ENCODE measurements at regions not wholly inside any gene's neighbourhood (a gene's known extent, or its start where the extent isn't known, plus 50 kb on each side); places are given as distances from the start of the nearest gene placed in this dataset.
"Not testable (repeated sequence)": the region's sequence is repeated elsewhere in the genome, so short reads cannot be mapped to it uniquely, and the experiment has no call there.

GRCh38 chr15:20386198-20386597 is 155.4 kb downstream of the GOLGA6L6 start:
- H3K36me3 ChIP-seq (ENCODE audit: low read depth): no peaks in the 10 kb centered on the region
- H3K9me3 ChIP-seq (ENCODE audit: insufficient read depth, low read depth): no peaks in the 10 kb centered on the region
- H3F3A ChIP-seq (ENCODE audit: insufficient read depth, low read depth): no peaks in the 10 kb centered on the region
- H2AFZ ChIP-seq: no peak overlapping the region
- no peaks in the 10 kb centered on the region for H4K20me1 ChIP-seq (ENCODE audit: insufficient read depth)
- POLR2A ChIA-PET (ENCODE audit: unreplicated experiment): no interaction called here
- no peak overlapping the region for H3K4me3 ChIP-seq
- no peak for DNase-seq
- no peaks in the 10 kb centered on the region for H3K9me2 ChIP-seq (ENCODE audit: insufficient read depth)
- no TSS peak for BruUV-seq (replicated peaks)
- no peaks in the 10 kb centered on the region for H3K79me2 ChIP-seq (ENCODE audit: low read depth)
- CTCF ChIA-PET: no interaction called here
- H3K27me3 ChIP-seq (ENCODE audit: insufficient read depth, low read depth): no peaks in the 10 kb centered on the region
- H3K4me2 ChIP-seq: no peak overlapping the region
- H3K4me1 ChIP-seq (replicated peaks; ENCODE audit: insufficient read depth): no peaks in the 10 kb centered on the region
- intact Hi-C loops (cut with micrococcal nuclease; ENCODE audit: unreplicated experiment): loop anchor here (1.0 to 10.0 kb wide), 2 partner anchors 13 to 551 kb away; no protein-coding TSS in a partner anchor
- H3K27ac ChIP-seq: no peak overlapping the region
- TF ChIP-seq EZH2 (IDR thresholded peaks at IDR 0.05; ENCODE audit: low read depth): no peak
- TF ChIP-seq, protein P1, sequence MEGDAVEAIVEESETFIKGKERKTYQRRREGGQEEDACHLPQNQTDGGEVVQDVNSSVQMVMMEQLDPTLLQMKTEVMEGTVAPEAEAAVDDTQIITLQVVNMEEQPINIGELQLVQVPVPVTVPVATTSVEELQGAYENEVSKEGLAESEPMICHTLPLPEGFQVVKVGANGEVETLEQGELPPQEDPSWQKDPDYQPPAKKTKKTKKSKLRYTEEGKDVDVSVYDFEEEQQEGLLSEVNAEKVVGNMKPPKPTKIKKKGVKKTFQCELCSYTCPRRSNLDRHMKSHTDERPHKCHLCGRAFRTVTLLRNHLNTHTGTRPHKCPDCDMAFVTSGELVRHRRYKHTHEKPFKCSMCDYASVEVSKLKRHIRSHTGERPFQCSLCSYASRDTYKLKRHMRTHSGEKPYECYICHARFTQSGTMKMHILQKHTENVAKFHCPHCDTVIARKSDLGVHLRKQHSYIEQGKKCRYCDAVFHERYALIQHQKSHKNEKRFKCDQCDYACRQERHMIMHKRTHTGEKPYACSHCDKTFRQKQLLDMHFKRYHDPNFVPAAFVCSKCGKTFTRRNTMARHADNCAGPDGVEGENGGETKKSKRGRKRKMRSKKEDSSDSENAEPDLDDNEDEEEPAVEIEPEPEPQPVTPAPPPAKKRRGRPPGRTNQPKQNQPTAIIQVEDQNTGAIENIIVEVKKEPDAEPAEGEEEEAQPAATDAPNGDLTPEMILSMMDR (conservative IDR thresholded peaks at IDR 0.05): no peak

DNA sequence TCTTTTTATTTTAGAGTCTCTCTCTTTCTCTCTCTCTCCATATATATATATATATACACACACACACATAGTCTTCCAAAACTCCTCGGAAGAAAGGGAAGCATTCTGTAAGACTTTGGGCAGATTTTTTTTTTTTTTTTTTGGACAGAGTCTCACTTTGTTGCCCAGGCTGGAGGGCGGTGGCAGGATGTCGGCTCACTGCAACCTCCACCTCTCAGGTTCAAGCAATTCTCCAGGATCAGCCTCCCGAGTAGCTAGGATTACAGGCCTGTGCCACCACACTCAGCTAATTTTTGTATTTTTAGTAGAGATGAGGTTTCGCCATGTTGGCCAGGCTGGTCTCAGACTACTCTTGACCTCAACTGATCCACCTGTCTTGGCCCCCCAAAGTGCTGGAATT is 161.4 kb downstream of the GOLGA6L6 start:
- H3K9me3 ChIP-seq (ENCODE audit: insufficient read depth, low read depth); H3K4me2 ChIP-seq; POLR2A ChIA-PET (ENCODE audit: unreplicated experiment); H3K4me1 ChIP-seq (replicated peaks; ENCODE audit: insufficient read depth); H3K79me2 ChIP-seq (ENCODE audit: low read depth); H3K36me3 ChIP-seq (ENCODE audit: low read depth); H4K20me1 ChIP-seq (ENCODE audit: insufficient read depth); CTCF ChIA-PET; H3K9me2 ChIP-seq (ENCODE audit: insufficient read depth); H3F3A ChIP-seq (ENCODE audit: insufficient read depth, low read depth); H3K4me3 ChIP-seq; H3K27me3 ChIP-seq (ENCODE audit: insufficient read depth, low read depth); BruUV-seq (replicated peaks); H2AFZ ChIP-seq; H3K27ac ChIP-seq; DNase-seq: not testable (repeated sequence)
- intact Hi-C loops (cut with micrococcal nuclease; ENCODE audit: unreplicated experiment): loop anchor here (10.0 kb wide), 1 partner anchor 545 kb away; no protein-coding TSS in a partner anchor

DNA sequence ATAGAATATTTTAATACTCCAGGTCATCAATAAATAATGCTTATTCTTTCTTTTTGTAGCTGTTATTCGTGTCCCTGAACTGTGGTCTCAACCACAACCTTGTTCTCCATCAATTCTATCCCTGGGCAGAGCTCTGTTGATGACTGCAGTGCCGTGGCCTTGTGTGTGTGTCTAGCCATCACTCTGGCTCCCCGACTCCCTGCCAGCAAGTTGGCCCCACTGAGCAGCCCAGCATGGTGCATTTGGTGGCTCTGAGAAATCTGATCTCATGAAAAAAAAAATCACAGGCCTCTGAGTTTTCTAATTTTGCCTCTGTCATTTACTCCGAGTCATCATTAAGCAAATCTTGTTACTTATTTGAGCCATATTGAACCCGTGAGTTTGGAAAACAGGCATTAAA is 164.7 kb downstream of the GOLGA6L6 start:
- H3K27me3 ChIP-seq (ENCODE audit: insufficient read depth, low read depth): no peaks in the 10 kb centered on the region
- H3K9me2 ChIP-seq (ENCODE audit: insufficient read depth): no peaks in the 10 kb centered on the region
- TF ChIP-seq, protein P1 (conservative IDR thresholded peaks at IDR 0.05): no peak
- TF ChIP-seq EZH2 (IDR thresholded peaks at IDR 0.05; ENCODE audit: low read depth): no peak
- DNase-seq: no peak
- no peaks in the 10 kb centered on the region for H3K79me2 ChIP-seq (ENCODE audit: low read depth)
- no peak overlapping the region for H3K27ac ChIP-seq
- H3K4me3 ChIP-seq: no peak overlapping the region
- H3K36me3 ChIP-seq (ENCODE audit: low read depth): no peaks in the 10 kb centered on the region
- H3K4me1 ChIP-seq (replicated peaks; ENCODE audit: insufficient read depth): no peaks in the 10 kb centered on the region
- no peaks in the 10 kb centered on the region for H4K20me1 ChIP-seq (ENCODE audit: insufficient read depth)
- BruUV-seq (replicated peaks): no TSS peak
- intact Hi-C loops (cut with micrococcal nuclease; ENCODE audit: unreplicated experiment): no loop called here
- ChIA-PET CTCF (no interaction called here), POLR2A (ENCODE audit: unreplicated experiment) (no interaction called here)
- H2AFZ ChIP-seq: no peak overlapping the region
- H3K4me2 ChIP-seq: no peak overlapping the region
- no peaks in the 10 kb centered on the region for H3F3A ChIP-seq (ENCODE audit: insufficient read depth, low read depth)
- no peaks in the 10 kb centered on the region for H3K9me3 ChIP-seq (ENCODE audit: insufficient read depth, low read depth)

GRCh38 chr15:20372416-20372815 is 169.2 kb downstream of the GOLGA6L6 start:
- H3F3A ChIP-seq (ENCODE audit: insufficient read depth, low read depth); H3K36me3 ChIP-seq (ENCODE audit: low read depth); H3K9me2 ChIP-seq (ENCODE audit: insufficient read depth); H3K79me2 ChIP-seq (ENCODE audit: low read depth); H3K9me3 ChIP-seq (ENCODE audit: insufficient read depth, low read depth); H2AFZ ChIP-seq; CTCF ChIA-PET; H3K4me2 ChIP-seq; BruUV-seq (replicated peaks); DNase-seq; H3K27me3 ChIP-seq (ENCODE audit: insufficient read depth, low read depth); H4K20me1 ChIP-seq (ENCODE audit: insufficient read depth); intact Hi-C loops (cut with micrococcal nuclease; ENCODE audit: unreplicated experiment); H3K27ac ChIP-seq; POLR2A ChIA-PET (ENCODE audit: unreplicated experiment); H3K4me3 ChIP-seq; H3K4me1 ChIP-seq (replicated peaks; ENCODE audit: insufficient read depth): not testable (repeated sequence)
